GM12865 (cell line): ENCODE measurements at regions not wholly inside any gene's neighbourhood (a gene's known extent, or its start where the extent isn't known, plus 50 kb on each side); places are given as distances from the start of the nearest gene placed in this dataset.

Experiments used
- DNase-seq: peaks from one replicate; pipeline ENCODE4 v3.0.0; 2010; ENCODE audit warnings: low read depth
- H3K4me3 ChIP-seq: 2 replicates; pipeline ENCODE4 v1.5.1; 2011; ENCODE audit warnings: mild to moderate bottlenecking, low read depth, low read length, control low read depth
- TF ChIP-seq, protein P1 (sequence below): IDR thresholded peaks from 2 replicates; pipeline ENCODE4 v1.5.1; 2011; ENCODE audit warnings: low read length, control low read depth, low read depth, inconsistent platforms; ENCODE audit not compliant: insufficient read depth; ENCODE audit errors: missing control alignments

DNA sequence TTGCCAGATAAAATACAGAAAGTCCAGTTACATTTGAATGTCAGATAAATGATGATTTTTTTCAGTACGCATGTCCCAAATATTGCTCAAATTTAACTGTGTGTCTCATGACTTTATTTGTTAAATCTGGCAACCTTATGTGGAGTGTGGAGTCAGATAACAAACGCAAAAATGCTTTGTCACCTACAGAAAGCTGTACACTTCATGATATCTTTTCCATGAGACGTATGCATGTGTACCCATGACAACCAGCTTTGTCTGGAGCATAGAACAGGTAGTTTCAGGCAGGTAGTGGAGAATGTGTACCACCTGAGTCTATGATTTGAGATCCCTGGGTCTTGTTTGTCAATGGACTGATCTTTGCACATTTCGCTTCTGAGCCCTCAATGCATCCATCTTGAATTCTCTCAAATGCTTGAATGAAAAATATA is 105.5 kb upstream of the CPEB4 start:
- H3K4me3 ChIP-seq, result no peak overlapping the region
- TF ChIP-seq, protein P1, sequence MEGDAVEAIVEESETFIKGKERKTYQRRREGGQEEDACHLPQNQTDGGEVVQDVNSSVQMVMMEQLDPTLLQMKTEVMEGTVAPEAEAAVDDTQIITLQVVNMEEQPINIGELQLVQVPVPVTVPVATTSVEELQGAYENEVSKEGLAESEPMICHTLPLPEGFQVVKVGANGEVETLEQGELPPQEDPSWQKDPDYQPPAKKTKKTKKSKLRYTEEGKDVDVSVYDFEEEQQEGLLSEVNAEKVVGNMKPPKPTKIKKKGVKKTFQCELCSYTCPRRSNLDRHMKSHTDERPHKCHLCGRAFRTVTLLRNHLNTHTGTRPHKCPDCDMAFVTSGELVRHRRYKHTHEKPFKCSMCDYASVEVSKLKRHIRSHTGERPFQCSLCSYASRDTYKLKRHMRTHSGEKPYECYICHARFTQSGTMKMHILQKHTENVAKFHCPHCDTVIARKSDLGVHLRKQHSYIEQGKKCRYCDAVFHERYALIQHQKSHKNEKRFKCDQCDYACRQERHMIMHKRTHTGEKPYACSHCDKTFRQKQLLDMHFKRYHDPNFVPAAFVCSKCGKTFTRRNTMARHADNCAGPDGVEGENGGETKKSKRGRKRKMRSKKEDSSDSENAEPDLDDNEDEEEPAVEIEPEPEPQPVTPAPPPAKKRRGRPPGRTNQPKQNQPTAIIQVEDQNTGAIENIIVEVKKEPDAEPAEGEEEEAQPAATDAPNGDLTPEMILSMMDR, result no peak
- DNase-seq, result no peak

DNA sequence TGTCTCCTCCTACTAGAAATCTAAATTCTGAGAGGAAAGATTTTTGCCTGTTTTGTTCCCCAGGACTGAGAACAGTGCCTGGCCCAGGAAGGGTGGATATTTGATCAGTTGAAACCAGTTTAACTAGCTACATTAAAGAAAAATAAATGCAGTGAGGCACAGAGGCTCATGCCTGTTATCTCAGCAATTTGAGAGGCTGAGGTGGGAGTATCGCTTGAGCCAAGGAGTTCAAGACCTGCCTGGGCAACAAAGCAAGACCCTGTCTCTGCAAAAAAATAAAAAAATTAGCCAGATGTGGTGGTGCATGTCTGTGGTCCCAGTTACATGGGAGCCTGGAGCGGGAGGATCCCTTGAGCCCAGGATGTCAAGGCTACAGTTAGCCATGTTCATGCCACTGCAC is 104.8 kb upstream of the CPEB4 start:
- TF ChIP-seq, protein P1, result no peak
- no peak for DNase-seq
- H3K4me3 ChIP-seq, result no peak overlapping the region

DNA sequence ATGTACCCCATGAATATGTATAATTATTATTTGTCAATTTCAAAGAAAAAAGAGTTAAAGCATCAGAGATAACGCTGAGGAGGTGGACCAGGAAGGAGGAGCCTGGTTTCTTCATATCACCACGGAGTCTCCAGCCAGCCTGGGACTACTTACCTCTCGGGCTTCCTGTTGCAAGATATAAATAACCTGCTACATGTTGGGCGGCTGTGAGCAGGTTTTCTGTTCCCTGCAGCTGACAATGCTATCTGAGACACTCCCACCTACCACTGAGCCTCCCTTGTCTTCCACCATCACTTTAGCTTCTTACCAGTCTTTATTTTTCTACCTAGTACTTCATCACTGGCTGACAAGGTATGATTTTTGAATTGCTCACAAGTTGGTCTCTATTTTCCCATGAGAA is 102.7 kb upstream of the CPEB4 start:
- no peak for DNase-seq
- H3K4me3 ChIP-seq, result no peak overlapping the region
- TF ChIP-seq, protein P1, result no peak

DNA sequence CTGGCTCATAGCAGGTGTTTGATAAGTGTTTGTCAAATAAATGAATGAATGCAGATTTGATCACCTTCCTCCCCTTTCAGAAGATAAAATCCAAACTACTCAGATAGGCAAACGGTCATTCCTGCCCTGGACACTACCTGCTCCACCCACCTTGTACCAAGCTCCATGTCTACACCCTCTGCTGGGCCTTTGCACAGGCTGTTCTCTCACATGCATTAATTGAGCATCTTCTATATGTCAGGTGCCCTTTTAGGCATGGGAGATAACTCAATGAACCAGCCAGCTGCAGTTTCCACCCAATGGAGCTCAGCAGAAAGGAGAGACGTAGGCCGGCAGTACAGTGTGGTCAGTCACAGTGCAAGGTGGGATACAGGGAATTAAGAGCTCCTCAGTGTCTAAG is 102.3 kb upstream of the CPEB4 start:
- no peak for DNase-seq
- no peak overlapping the region for H3K4me3 ChIP-seq
- TF ChIP-seq, protein P1, result no peak

DNA sequence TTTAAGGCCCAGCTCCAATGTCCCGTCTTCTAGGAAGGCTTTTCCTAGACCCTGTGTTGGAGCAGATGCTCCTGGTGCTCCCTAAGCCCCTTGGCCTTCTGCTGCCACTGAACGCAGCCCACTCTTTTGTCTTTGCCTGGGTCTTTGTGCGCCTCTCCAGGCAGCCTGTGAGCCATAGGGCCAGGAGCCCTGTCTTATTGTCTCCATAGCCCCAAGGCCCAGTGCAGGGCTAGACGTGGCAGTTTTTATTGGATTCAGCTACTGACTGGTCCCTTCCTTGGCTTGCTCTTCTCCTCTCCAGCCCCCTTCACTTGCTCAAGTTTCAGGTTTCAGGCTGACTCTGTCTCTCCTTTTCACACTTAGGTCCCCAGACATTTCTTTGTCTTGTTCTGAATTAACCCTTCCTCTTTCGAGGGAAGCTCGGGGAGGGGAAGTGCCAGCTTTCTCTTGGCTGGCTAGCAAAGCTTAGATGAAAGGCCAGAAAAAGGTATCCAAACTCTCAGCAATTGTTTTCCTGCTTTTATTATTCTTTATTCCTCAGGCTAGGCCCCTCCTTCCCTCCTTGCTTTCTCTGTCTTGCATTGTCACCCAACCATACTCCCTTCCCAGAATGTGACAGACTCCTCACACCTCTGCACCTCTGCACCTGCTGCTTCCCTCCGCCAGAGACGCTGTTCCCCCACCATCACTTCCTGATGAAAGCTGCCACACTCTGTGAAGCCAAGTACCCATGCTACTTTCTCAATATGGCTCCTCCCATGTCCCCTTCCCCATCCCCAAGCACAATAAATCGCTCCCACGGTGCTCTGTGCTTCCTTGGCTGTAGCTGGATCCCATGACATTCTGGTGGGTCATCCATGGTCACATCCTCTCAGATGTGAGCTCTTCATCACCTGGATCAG is 101.6 kb upstream of the CPEB4 start:
- TF ChIP-seq, protein P1, result peak; percentile 96
- H3K4me3 ChIP-seq, result no peak overlapping the region
- DNase-seq, result peak; percentile 76

DNA sequence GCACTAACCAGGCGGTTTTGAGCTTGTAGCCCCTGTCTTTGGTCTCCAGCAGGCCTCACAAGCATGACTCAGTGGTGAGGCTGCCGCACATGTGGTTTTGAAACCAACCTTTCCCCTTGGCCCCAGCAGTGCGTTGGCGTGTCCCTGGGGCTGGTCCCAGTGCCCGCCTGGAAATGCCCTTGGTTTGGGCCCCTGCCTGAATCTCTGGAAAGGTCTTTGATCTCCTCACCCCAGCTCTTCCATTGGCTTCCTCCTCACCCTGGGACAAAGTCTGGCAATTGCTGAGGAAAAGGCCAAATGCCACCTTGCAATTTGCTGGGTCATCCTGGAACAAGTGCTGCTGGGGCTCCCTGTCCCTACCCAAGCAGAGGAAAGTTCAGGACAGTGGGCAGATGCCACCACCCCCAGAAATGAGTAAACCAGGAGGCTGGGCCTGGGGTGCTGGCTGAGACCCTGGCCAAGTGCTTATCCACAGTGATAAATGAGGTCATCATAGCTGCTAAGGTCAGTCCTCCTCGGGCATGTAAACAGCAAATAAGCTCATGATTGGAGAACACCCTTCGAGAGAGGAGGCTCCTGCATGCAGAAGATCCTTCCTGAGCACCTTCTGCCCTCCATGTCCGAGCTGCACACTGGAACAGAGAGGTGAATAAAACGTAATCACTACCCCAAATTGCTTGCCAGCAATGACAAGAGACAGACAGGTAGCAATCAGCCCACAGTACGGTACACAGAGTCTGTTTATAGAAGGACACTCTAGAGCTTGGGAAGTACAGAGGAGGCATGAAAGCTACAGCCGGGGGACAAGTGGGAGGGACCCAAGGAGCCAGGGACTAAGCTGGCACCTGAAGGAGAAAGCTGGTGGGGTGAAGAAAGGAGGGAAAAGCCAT is 98.9 kb upstream of the CPEB4 start:
- H3K4me3 ChIP-seq, result no peak overlapping the region
- TF ChIP-seq, protein P1, result no peak
- peak; percentile 59 for DNase-seq
